ENCODE measurements at regions not wholly inside any gene's neighbourhood (a gene's known extent, or its start where the extent isn't known, plus 50 kb on each side); places are given as distances from the start of the nearest gene placed in this dataset.
A peak's percentile ranks its signal among the peaks of the same experiment; 100 is the strongest.

DNA sequence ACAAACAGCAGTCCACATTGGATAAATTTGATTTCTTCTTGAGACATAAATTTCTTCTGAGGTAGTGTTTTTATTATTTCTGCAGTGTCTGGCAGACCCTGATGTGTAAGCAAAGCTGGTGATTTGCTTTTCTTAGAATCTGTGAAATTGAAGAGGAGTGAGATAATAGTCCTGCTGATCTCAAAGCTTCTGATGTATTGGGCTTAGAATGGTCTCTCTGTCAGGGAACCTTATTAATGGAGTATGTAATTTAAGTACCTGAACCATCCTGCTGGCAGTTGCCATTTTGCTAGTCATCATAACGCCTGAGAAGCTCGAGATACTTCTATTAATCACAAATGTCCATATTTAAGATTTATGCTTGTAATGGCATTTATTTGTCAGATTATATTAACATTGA is 464.5 kb upstream of the PRICKLE1 start:
- no peak overlapping the region for H3K4me3 ChIP-seq (ENCODE audit: control insufficient read depth, low read depth, low read length)
- DNase-seq (ENCODE audit: low read depth): no peak
- TF ChIP-seq, protein P1, sequence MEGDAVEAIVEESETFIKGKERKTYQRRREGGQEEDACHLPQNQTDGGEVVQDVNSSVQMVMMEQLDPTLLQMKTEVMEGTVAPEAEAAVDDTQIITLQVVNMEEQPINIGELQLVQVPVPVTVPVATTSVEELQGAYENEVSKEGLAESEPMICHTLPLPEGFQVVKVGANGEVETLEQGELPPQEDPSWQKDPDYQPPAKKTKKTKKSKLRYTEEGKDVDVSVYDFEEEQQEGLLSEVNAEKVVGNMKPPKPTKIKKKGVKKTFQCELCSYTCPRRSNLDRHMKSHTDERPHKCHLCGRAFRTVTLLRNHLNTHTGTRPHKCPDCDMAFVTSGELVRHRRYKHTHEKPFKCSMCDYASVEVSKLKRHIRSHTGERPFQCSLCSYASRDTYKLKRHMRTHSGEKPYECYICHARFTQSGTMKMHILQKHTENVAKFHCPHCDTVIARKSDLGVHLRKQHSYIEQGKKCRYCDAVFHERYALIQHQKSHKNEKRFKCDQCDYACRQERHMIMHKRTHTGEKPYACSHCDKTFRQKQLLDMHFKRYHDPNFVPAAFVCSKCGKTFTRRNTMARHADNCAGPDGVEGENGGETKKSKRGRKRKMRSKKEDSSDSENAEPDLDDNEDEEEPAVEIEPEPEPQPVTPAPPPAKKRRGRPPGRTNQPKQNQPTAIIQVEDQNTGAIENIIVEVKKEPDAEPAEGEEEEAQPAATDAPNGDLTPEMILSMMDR (conservative IDR thresholded peaks at IDR 0.05; ENCODE audit: control insufficient read depth, insufficient read depth, low read depth, low read length): no peak

DNA sequence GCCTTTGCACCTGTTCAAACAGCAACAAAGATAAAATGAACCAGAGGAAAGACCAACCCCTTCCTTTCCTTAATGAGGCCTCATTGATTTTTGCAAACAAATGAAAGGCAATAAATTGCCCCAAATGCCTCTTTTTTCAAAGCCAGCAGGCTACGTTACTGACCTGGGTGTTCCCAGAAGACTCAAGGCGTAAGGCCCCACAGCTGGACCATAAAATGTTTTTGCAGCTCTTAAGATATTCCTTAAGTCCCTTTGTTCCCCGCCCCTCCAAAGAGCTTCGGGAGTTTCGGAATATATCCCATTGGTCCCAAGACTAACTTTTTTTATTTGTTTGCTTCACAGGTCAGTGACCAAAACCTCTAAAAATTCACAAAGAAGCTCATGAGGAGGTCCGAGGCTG is 462.9 kb upstream of the PRICKLE1 start:
- TF ChIP-seq, protein P1 (conservative IDR thresholded peaks at IDR 0.05; ENCODE audit: control insufficient read depth, insufficient read depth, low read depth, low read length): no peak
- no peak for DNase-seq (ENCODE audit: low read depth)
- H3K4me3 ChIP-seq (ENCODE audit: control insufficient read depth, low read depth, low read length): no peak overlapping the region

DNA sequence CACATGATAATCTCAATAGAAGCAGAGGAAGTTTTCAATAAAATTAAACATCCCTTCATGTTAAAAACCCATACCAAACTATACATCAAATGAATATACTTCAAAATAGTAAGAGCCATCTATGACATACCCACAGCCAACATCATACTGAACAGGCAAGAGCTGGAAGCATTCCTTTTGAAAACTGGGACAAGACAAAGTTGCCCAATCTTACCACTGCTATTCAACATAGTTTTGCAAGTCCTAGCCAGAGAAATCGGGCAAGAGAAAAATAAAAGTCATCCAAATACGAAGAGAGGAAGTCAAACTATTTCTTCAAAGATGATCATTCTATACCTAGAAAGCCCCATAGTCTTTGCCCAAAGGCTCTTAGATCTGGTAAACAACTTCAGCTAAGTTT is 454.7 kb upstream of the PRICKLE1 start:
- H3K4me3 ChIP-seq (ENCODE audit: control insufficient read depth, low read depth, low read length): no peak overlapping the region
- DNase-seq (ENCODE audit: low read depth): no peak
- TF ChIP-seq, protein P1 (conservative IDR thresholded peaks at IDR 0.05; ENCODE audit: control insufficient read depth, insufficient read depth, low read depth, low read length): no peak

DNA sequence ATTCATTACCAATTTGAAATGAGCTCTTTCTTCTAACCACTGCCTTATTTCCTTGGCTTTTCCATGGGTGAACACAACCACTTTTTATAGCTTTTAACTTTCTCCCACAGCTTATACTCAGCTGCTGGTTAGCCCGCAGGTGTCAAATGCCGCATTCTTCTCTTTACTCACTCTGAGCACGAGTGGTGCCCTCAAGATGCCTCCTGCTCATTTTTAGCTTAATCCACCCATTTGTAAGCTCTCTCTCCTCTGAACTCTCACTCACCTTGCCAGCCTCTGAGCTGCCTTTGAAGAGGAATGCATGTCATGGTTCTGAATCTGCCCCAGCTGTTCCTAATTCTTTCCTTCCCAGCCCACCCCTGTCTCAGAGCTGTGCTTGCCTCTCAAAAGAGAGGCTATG is 449.4 kb upstream of the PRICKLE1 start:
- TF ChIP-seq, protein P1 (conservative IDR thresholded peaks at IDR 0.05; ENCODE audit: control insufficient read depth, insufficient read depth, low read depth, low read length): no peak
- DNase-seq (ENCODE audit: low read depth): no peak

DNA sequence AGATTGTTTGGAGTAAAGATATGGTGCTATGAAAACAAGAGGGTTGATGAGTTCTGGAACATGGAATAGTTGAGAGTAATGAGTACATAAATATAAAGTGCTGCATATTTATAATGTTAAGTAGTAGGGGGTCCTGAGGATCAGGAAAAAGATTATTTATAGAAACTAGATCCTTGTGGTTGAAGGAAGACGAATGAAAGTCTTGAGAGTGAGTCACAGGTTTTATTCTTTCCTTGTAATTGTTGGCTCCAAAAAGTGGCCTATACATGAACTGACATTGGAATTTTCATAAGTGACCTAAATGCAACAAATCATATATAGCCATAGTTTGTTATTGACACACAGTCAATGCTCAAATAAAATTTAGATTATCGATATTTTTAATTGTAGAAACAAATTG is 440.4 kb upstream of the PRICKLE1 start:
- DNase-seq (ENCODE audit: low read depth): no peak
- TF ChIP-seq, protein P1 (conservative IDR thresholded peaks at IDR 0.05; ENCODE audit: control insufficient read depth, insufficient read depth, low read depth, low read length): no peak
- no peak overlapping the region for H3K4me3 ChIP-seq (ENCODE audit: control insufficient read depth, low read depth, low read length)

More for the DNA sequence above, 449.4 kb upstream of the PRICKLE1 start:
- no peak overlapping the region for H3K4me3 ChIP-seq (ENCODE audit: control insufficient read depth, low read depth, low read length)

DNA sequence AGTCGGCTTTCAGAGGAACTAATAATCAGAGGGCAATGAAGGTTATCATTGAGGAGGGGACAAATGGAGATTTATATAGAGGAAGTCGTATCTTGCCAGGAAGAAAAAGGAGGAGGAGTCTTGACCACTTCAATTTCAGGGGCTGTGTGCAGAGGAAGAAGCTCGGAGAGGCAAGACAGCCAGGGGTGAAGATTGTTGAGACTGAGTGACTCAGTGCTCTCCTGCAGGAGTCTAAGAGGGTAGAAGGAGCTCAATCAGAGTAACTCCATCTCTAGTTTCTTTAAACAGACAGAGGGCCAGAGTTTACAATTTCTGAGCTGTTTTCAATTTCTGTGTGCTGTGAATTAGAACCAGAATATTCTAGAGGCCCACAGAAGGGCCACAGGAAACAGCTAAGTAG is 439.3 kb upstream of the PRICKLE1 start:
- no peak overlapping the region for H3K4me3 ChIP-seq (ENCODE audit: control insufficient read depth, low read depth, low read length)
- DNase-seq (ENCODE audit: low read depth): no peak
- TF ChIP-seq, protein P1 (conservative IDR thresholded peaks at IDR 0.05; ENCODE audit: control insufficient read depth, insufficient read depth, low read depth, low read length): no peak

DNA sequence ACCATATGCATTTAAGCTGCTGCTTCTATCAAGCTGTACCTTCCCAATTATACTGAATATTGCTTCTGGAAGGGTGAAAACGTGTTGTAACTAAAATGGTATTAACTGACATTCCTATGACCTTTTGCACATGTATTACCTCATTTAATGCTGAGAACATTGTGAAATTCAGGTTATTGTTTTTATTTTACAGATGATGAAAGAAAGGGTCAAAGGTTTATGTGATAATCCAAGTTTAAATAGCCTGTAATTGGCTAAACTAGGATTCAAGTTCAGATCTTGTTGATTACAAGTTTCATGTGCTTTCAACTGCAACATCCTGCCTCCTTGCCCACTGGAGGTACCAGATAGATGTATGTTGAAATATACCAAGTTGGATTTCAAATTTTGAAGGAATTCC is 433.3 kb upstream of the PRICKLE1 start:
- peak; percentile 14 for DNase-seq (ENCODE audit: low read depth)
- H3K4me3 ChIP-seq (ENCODE audit: control insufficient read depth, low read depth, low read length): no peak overlapping the region
- TF ChIP-seq, protein P1 (conservative IDR thresholded peaks at IDR 0.05; ENCODE audit: control insufficient read depth, insufficient read depth, low read depth, low read length): no peak
